ENCODE measurements at regions not wholly inside any gene's neighbourhood (a gene's known extent, or its start where the extent isn't known, plus 50 kb on each side); places are given as distances from the start of the nearest gene placed in this dataset.
A peak's percentile ranks its signal among the peaks of the same experiment; 100 is the strongest.
"Not testable (repeated sequence)": the region's sequence is repeated elsewhere in the genome, so short reads cannot be mapped to it uniquely, and the experiment has no call there.

GRCh38 chr2:187051350-187051749, 202.4 kb upstream of the ZSWIM2 start:
- DNase-seq (ENCODE audit: low read depth): no peak
- TF ChIP-seq CTCF (IDR thresholded peaks at IDR 0.05; ENCODE audit: control insufficient read depth, extremely low read depth, insufficient read depth): no peak
- H3K4me3 ChIP-seq (ENCODE audit: low read depth, low read length): no peak overlapping the region

GRCh38 chr2:187050409-187050998, 201.5 kb upstream of the ZSWIM2 start:
- DNase-seq (ENCODE audit: low read depth): no peak
- no peak for TF ChIP-seq CTCF (IDR thresholded peaks at IDR 0.05; ENCODE audit: control insufficient read depth, extremely low read depth, insufficient read depth)
- H3K4me3 ChIP-seq (ENCODE audit: low read depth, low read length): no peak overlapping the region

GRCh38 chr2:187037310-187037709, 188.3 kb upstream of the ZSWIM2 start:
- H3K4me3 ChIP-seq (ENCODE audit: low read depth, low read length): no peak overlapping the region
- 0 out of 2 replicates have a peak, but pooled peaks have one; percentile 1 for TF ChIP-seq CTCF (IDR thresholded peaks at IDR 0.05; ENCODE audit: control insufficient read depth, extremely low read depth, insufficient read depth)
- no peak for DNase-seq (ENCODE audit: low read depth)

GRCh38 chr2:187034434-187034833, 185.5 kb upstream of the ZSWIM2 start:
- H3K4me3 ChIP-seq (ENCODE audit: low read depth, low read length): no peak overlapping the region
- no peak for TF ChIP-seq CTCF (IDR thresholded peaks at IDR 0.05; ENCODE audit: control insufficient read depth, extremely low read depth, insufficient read depth)
- no peak for DNase-seq (ENCODE audit: low read depth)

- DNase-seq (ENCODE audit: low read depth): no peak
- TF ChIP-seq CTCF (IDR thresholded peaks at IDR 0.05; ENCODE audit: control insufficient read depth, extremely low read depth, insufficient read depth): no peak
- no peak overlapping the region for H3K4me3 ChIP-seq (ENCODE audit: low read depth, low read length)
Measured at GRCh38 chr2:187024739-187025138, 175.8 kb upstream of the ZSWIM2 start.

GRCh38 chr2:187023996-187024395, 175.0 kb upstream of the ZSWIM2 start:
- not testable (repeated sequence) for DNase-seq (ENCODE audit: low read depth); H3K4me3 ChIP-seq (ENCODE audit: low read depth, low read length)

- TF ChIP-seq CTCF (IDR thresholded peaks at IDR 0.05; ENCODE audit: control insufficient read depth, extremely low read depth, insufficient read depth): no peak
- DNase-seq (ENCODE audit: low read depth): no peak
- no peak overlapping the region for H3K4me3 ChIP-seq (ENCODE audit: low read depth, low read length)
Measured at GRCh38 chr2:187017438-187017837, 168.5 kb upstream of the ZSWIM2 start.

Measured in LNCaP clone FGC (cell line).